T-helper 1 cell treated with Interleukin-12 subunit alpha and Interleukin-12 subunit beta and Interleukin-4 antibody, amounts not matched to agents 30 μg/mL and 1 μg/mL, for 36 hours (primary cell): ENCODE measurements at regions not wholly inside any gene's neighbourhood (a gene's known extent, or its start where the extent isn't known, plus 50 kb on each side); places are given as distances from the start of the nearest gene placed in this dataset.
"Not testable (repeated sequence)": the region's sequence is repeated elsewhere in the genome, so short reads cannot be mapped to it uniquely, and the experiment has no call there.

Experiments used
- H3K27ac Mint-ChIP-seq: one replicate; pipeline ENCODE4 v1.8.0; 2021; ENCODE audit warnings: mild to moderate bottlenecking, mixed read lengths
- H3K27me3 Mint-ChIP-seq: one replicate; pipeline ENCODE4 v1.8.0; 2021; ENCODE audit warnings: low read depth, mixed read lengths
- H3K36me3 Mint-ChIP-seq: one replicate; pipeline ENCODE4 v1.8.0; 2021; ENCODE audit warnings: low read depth, mixed read lengths
- H3K4me1 Mint-ChIP-seq: one replicate; pipeline ENCODE4 v1.8.0; 2021; ENCODE audit warnings: low read depth, mixed read lengths
- H3K4me3 Mint-ChIP-seq: one replicate; pipeline ENCODE4 v1.8.0; 2021; ENCODE audit warnings: mild to moderate bottlenecking, moderate library complexity, mixed read lengths
- H3K9me3 Mint-ChIP-seq: one replicate; pipeline ENCODE4 v1.8.0; 2021; ENCODE audit warnings: mixed read lengths

- Mint-ChIP-seq H3K4me3 (no peak overlapping the region), H3K27me3 (no peaks in the 10 kb centered on the region), H3K27ac (no peak overlapping the region), H3K36me3 (no peaks in the 10 kb centered on the region), H3K4me1 (no peaks in the 10 kb centered on the region), H3K9me3 (no peaks in the 10 kb centered on the region)
Observed at GRCh38 chr13:70995338-70995737, 871.7 kb downstream of the DACH1 start.

- Mint-ChIP-seq H3K4me3 (no peak overlapping the region), H3K27me3 (no peaks in the 10 kb centered on the region), H3K9me3 (no peaks in the 10 kb centered on the region), H3K27ac (no peak overlapping the region), H3K4me1 (no peaks in the 10 kb centered on the region), H3K36me3 (no peaks in the 10 kb centered on the region)
Observed at GRCh38 chr13:70994191-70994590, 872.8 kb downstream of the DACH1 start.

- Mint-ChIP-seq H3K27me3 (no peaks in the 10 kb centered on the region), H3K27ac (no peak overlapping the region), H3K9me3 (no peaks in the 10 kb centered on the region), H3K4me1 (no peaks in the 10 kb centered on the region), H3K4me3 (no peak overlapping the region), H3K36me3 (no peaks in the 10 kb centered on the region)
Observed at GRCh38 chr13:70987043-70987442, 878.8 kb upstream of the KLHL1 start.

- Mint-ChIP-seq H3K4me1 (no peaks in the 10 kb centered on the region), H3K9me3 (no peaks in the 10 kb centered on the region), H3K27ac (no peak overlapping the region), H3K36me3 (no peaks in the 10 kb centered on the region), H3K27me3 (no peaks in the 10 kb centered on the region), H3K4me3 (no peak overlapping the region)
Observed at GRCh38 chr13:70985371-70985770, 877.1 kb upstream of the KLHL1 start.

- H3K4me3 Mint-ChIP-seq, H3K27me3 Mint-ChIP-seq, H3K27ac Mint-ChIP-seq, H3K36me3 Mint-ChIP-seq, H3K4me1 Mint-ChIP-seq, H3K9me3 Mint-ChIP-seq: not testable (repeated sequence)
Observed at GRCh38 chr13:70981219-70981618, 873.0 kb upstream of the KLHL1 start.

- no peak overlapping the region for H3K27ac Mint-ChIP-seq
- no peaks in the 10 kb centered on the region for H3K36me3 Mint-ChIP-seq
- no peak overlapping the region for H3K4me3 Mint-ChIP-seq
- H3K4me1 Mint-ChIP-seq: no peaks in the 10 kb centered on the region
- no peaks in the 10 kb centered on the region for H3K9me3 Mint-ChIP-seq
- no peaks in the 10 kb centered on the region for H3K27me3 Mint-ChIP-seq
Observed at GRCh38 chr13:70969321-70969720, 861.1 kb upstream of the KLHL1 start.

- Mint-ChIP-seq H3K36me3 (no peaks in the 10 kb centered on the region), H3K4me1 (no peaks in the 10 kb centered on the region), H3K4me3 (no peak overlapping the region), H3K27ac (no peak overlapping the region), H3K27me3 (no peaks in the 10 kb centered on the region), H3K9me3 (no peaks in the 10 kb centered on the region)
Observed at GRCh38 chr13:70967564-70967963, 859.3 kb upstream of the KLHL1 start.

GRCh38 chr13:70964874-70965273 lies 856.6 kb upstream of the KLHL1 start:
- Mint-ChIP-seq H3K4me1 (no peaks in the 10 kb centered on the region), H3K9me3 (no peaks in the 10 kb centered on the region), H3K27me3 (no peaks in the 10 kb centered on the region), H3K36me3 (no peaks in the 10 kb centered on the region), H3K27ac (no peak overlapping the region), H3K4me3 (no peak overlapping the region)

- Mint-ChIP-seq H3K27ac (no peak overlapping the region), H3K4me1 (no peaks in the 10 kb centered on the region), H3K36me3 (no peaks in the 10 kb centered on the region), H3K4me3 (no peak overlapping the region), H3K27me3 (no peaks in the 10 kb centered on the region), H3K9me3 (no peaks in the 10 kb centered on the region)
Observed at GRCh38 chr13:70964124-70964523, 855.9 kb upstream of the KLHL1 start.

GRCh38 chr13:70960841-70961443 lies 852.7 kb upstream of the KLHL1 start:
- H3K4me3 Mint-ChIP-seq: no peak overlapping the region
- no peaks in the 10 kb centered on the region for H3K27me3 Mint-ChIP-seq
- no peaks in the 10 kb centered on the region for H3K36me3 Mint-ChIP-seq
- no peak overlapping the region for H3K27ac Mint-ChIP-seq
- no peaks in the 10 kb centered on the region for H3K4me1 Mint-ChIP-seq
- no peaks in the 10 kb centered on the region for H3K9me3 Mint-ChIP-seq

GRCh38 chr13:70959035-70959775 lies 851.0 kb upstream of the KLHL1 start:
- Mint-ChIP-seq H3K27ac (no peak overlapping the region), H3K27me3 (no peaks in the 10 kb centered on the region), H3K9me3 (no peaks in the 10 kb centered on the region), H3K36me3 (no peaks in the 10 kb centered on the region), H3K4me1 (no peaks in the 10 kb centered on the region), H3K4me3 (no peak overlapping the region)

- H3K36me3 Mint-ChIP-seq: no peaks in the 10 kb centered on the region
- H3K4me3 Mint-ChIP-seq: no peak overlapping the region
- no peaks in the 10 kb centered on the region for H3K27me3 Mint-ChIP-seq
- H3K9me3 Mint-ChIP-seq: no peaks in the 10 kb centered on the region
- no peaks in the 10 kb centered on the region for H3K4me1 Mint-ChIP-seq
- no peak overlapping the region for H3K27ac Mint-ChIP-seq
Observed at GRCh38 chr13:70955887-70956286, 847.6 kb upstream of the KLHL1 start.

GRCh38 chr13:70950664-70951063 lies 842.4 kb upstream of the KLHL1 start:
- Mint-ChIP-seq H3K36me3 (no peaks in the 10 kb centered on the region), H3K27ac (no peak overlapping the region), H3K4me3 (no peak overlapping the region), H3K27me3 (no peaks in the 10 kb centered on the region), H3K4me1 (no peaks in the 10 kb centered on the region), H3K9me3 (no peaks in the 10 kb centered on the region)

GRCh38 chr13:70945506-70945905 lies 837.3 kb upstream of the KLHL1 start:
- Mint-ChIP-seq H3K36me3 (no peaks in the 10 kb centered on the region), H3K27me3 (no peaks in the 10 kb centered on the region), H3K4me1 (no peaks in the 10 kb centered on the region), H3K4me3 (no peak overlapping the region), H3K27ac (no peak overlapping the region), H3K9me3 (no peaks in the 10 kb centered on the region)

- Mint-ChIP-seq H3K4me1 (no peaks in the 10 kb centered on the region), H3K27ac (no peak overlapping the region)
Observed at GRCh38 chr13:70941454-70941853, 833.2 kb upstream of the KLHL1 start.

More at GRCh38 chr13:70941454-70941853, 833.2 kb upstream of the KLHL1 start:
- no peak overlapping the region for H3K4me3 Mint-ChIP-seq
- H3K36me3 Mint-ChIP-seq: no peaks in the 10 kb centered on the region
- H3K9me3 Mint-ChIP-seq: no peaks in the 10 kb centered on the region
- H3K27me3 Mint-ChIP-seq: no peaks in the 10 kb centered on the region
